Left hindlimb (tissue), 1 donor: ENCODE measurements at regions not wholly inside any gene's neighbourhood (a gene's known extent, or its start where the extent isn't known, plus 50 kb on each side); places are given as distances from the start of the nearest gene placed in this dataset.

Experiments
- DNase-seq: peaks from one replicate; pipeline ENCODE4 v3.0.0-alpha.2; 2018

GRCh38 chr15:47552978-47553608 is 164.2 kb upstream of the SEMA6D start:
- DNase-seq, result no peak

- no peak for DNase-seq
Observed at GRCh38 chr15:47553947-47554346, 163.4 kb upstream of the SEMA6D start.

GRCh38 chr15:47561102-47561501 is 156.2 kb upstream of the SEMA6D start:
- DNase-seq, result no peak

- DNase-seq, result no peak
Observed at GRCh38 chr15:47565949-47566348, 151.4 kb upstream of the SEMA6D start.

GRCh38 chr15:47566610-47567009 is 150.7 kb upstream of the SEMA6D start:
- DNase-seq, result no peak

GRCh38 chr15:47568030-47568429 is 149.3 kb upstream of the SEMA6D start:
- no peak for DNase-seq

- DNase-seq, result no peak
Observed at GRCh38 chr15:47570044-47570443, 147.3 kb upstream of the SEMA6D start.

- no peak for DNase-seq
Observed at GRCh38 chr15:47570451-47570850, 146.9 kb upstream of the SEMA6D start.

GRCh38 chr15:47570881-47571640 is 146.2 kb upstream of the SEMA6D start:
- DNase-seq, result no peak

- no peak for DNase-seq
Observed at GRCh38 chr15:47573673-47574072, 143.6 kb upstream of the SEMA6D start.

- DNase-seq, result no peak
Observed at GRCh38 chr15:47577000-47577399, 140.3 kb upstream of the SEMA6D start.

- no peak for DNase-seq
Observed at GRCh38 chr15:47577461-47577860, 139.8 kb upstream of the SEMA6D start.

- DNase-seq, result no peak
Observed at GRCh38 chr15:47582233-47582632, 135.1 kb upstream of the SEMA6D start.

- no peak for DNase-seq
Observed at GRCh38 chr15:47584316-47584715, 133.0 kb upstream of the SEMA6D start.

GRCh38 chr15:47586653-47587224 is 130.6 kb upstream of the SEMA6D start:
- no peak for DNase-seq

- no peak for DNase-seq
Observed at GRCh38 chr15:47587940-47588802, 129.1 kb upstream of the SEMA6D start.

- no peak for DNase-seq
Observed at GRCh38 chr15:47588958-47589357, 128.3 kb upstream of the SEMA6D start.

GRCh38 chr15:47598996-47599395 is 118.3 kb upstream of the SEMA6D start:
- no peak for DNase-seq

GRCh38 chr15:47599806-47600205 is 117.5 kb upstream of the SEMA6D start:
- DNase-seq, result no peak

- DNase-seq, result no peak
Observed at GRCh38 chr15:47602121-47602520, 115.2 kb upstream of the SEMA6D start.

GRCh38 chr15:47603026-47603425 is 114.3 kb upstream of the SEMA6D start:
- DNase-seq, result no peak

GRCh38 chr15:47607695-47608094 is 109.6 kb upstream of the SEMA6D start:
- no peak for DNase-seq

- no peak for DNase-seq
Observed at GRCh38 chr15:47609693-47610092, 107.6 kb upstream of the SEMA6D start.
